IMR-90 (cell line): ENCODE measurements at regions not wholly inside any gene's neighbourhood (a gene's known extent, or its start where the extent isn't known, plus 50 kb on each side); places are given as distances from the start of the nearest gene placed in this dataset.

ENCODE experiments used
- CEBPB ChIP-seq: IDR thresholded peaks from 2 replicates; pipeline ENCODE4 v1.6.1; 2012; ENCODE audit warnings: low read depth, low read length, improper control_type of control experiment
- CHD1 ChIP-seq: IDR thresholded peaks from 2 replicates; pipeline ENCODE4 v1.6.1; 2012; ENCODE audit warnings: low read depth, low read length, improper control_type of control experiment
- CTCF ChIP-seq: conservative IDR thresholded peaks from 2 replicates; pipeline ENCODE4 v1.5.1; 2012; ENCODE audit warnings: mild to moderate bottlenecking, low read depth, low read length, improper control_type of control experiment
- FOS ChIP-seq: fragments of 150-350 bp; IDR thresholded peaks from 2 replicates; pipeline ENCODE4 v1.6.1; 2016; ENCODE audit warnings: low read depth, low read length
- MAFK ChIP-seq: IDR thresholded peaks from 2 replicates; pipeline ENCODE4 v1.6.1; 2012; ENCODE audit warnings: low read depth, low read length, improper control_type of control experiment
- MAZ ChIP-seq: IDR thresholded peaks from 2 replicates; pipeline ENCODE4 v1.6.1; 2012; ENCODE audit warnings: low read depth, mild to moderate bottlenecking, low read length, improper control_type of control experiment, moderate library complexity, borderline replicate concordance
- NFE2L2 ChIP-seq: fragments of 150-350 bp; IDR thresholded peaks from 2 replicates; pipeline ENCODE4 v1.6.1; 2016; ENCODE audit warnings: low read depth, mild to moderate bottlenecking, low read length
- POLR2A ChIP-seq: IDR thresholded peaks from 2 replicates; pipeline ENCODE4 v1.6.1; 2012; ENCODE audit warnings: mild to moderate bottlenecking, low read depth, low read length
- RFX5 ChIP-seq: IDR thresholded peaks from 2 replicates; pipeline ENCODE4 v1.8.0; 2012; ENCODE audit warnings: low read depth, mild to moderate bottlenecking, low read length, moderate library complexity
- SMC3 ChIP-seq: fragments of 150-350 bp; IDR thresholded peaks from 2 replicates; pipeline ENCODE4 v1.6.1; 2016; ENCODE audit warnings: low read depth, mild to moderate bottlenecking, antibody characterized with exemption, low read length, moderate library complexity

- TF ChIP-seq FOS (no peak), CTCF (no peak), POLR2A (no peak), CHD1 (no peak), RFX5 (no peak), SMC3 (no peak), MAZ (no peak), MAFK (no peak), NFE2L2 (no peak), CEBPB (no peak)
Observed at GRCh38 chr6:12543953-12544352, 172.6 kb upstream of the PHACTR1 start.
